Stimulated activated naive CD4-positive, alpha-beta T cell (primary cell): ENCODE measurements at regions not wholly inside any gene's neighbourhood (a gene's known extent, or its start where the extent isn't known, plus 50 kb on each side); places are given as distances from the start of the nearest gene placed in this dataset.
"Not testable (repeated sequence)": the region's sequence is repeated elsewhere in the genome, so short reads cannot be mapped to it uniquely, and the experiment has no call there.

Source experiments
- DNase-seq, 6 experiments: peaks; one replicate each; lab custom pipeline; 2025; lab: John Stamatoyannopoulos, UW

DNA sequence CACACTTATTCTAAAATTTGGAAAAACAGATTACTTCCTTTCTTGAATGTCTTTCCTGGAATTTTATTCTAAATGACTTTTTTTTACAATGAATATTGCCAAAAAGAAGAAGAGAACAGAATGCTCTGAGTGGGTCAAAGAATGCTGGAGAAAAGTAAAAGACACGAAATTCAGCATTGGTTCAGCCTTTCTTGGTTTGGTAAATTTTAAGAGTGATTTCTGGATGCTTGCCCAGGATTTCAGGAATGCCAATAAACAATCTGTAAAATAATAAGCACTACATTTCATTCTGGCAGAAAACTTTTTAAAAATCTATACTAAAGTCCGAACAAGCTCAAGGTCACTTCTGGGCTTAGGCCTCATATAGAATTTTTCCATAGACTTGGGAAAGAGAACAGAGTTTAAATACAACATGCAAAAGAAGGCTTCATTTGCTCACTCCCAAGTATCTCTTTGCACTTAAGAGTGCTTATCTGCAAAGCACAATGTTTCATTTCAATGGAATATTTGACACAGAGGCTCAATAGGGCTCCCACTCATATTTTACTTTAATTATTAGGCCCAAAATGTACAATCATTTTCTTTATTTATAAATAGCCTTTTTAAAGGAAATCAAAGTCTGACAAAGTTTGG lies 359.5 kb upstream of the ANKRD30A start:
- no peak for DNase-seq

DNA sequence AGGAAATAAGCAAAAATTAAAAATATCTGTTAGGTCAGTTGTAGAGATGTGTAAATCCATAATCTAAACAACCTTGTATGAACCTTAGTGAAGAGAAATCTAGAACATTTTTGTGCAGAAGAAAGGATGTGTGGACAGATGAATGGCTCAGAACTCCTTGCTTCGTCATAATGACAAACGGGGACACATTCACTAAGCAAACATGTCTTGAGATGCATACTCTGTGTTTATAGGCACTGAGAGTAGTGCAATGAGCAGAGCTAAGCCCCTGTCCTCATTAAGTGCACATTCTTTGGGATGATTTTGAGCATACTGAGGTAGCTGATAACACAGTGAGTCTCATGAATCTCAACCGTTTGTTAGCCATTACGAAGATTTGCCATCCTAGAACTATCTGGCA lies 360.6 kb upstream of the ANKRD30A start:
- no peak for DNase-seq

DNA sequence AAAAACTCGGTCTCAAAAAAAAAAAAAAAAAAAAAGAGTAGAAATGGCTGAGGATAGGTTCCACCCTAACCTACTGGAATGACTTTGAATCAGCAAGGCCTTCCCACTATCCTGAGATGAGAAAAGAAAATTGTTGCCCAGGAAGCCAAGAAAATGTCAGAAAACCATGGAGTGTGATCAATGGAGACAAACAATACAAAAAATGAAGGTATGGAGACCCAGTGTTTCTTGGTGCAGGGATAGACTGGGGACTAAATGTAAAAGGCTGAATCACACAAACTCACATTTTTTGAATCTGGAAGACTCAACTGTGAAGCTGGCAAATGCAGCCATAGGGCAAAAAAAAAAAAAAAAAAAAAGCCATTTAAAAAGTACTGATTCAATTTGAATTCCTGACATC lies 364.3 kb upstream of the ANKRD30A start:
- DNase-seq: no peak

DNA sequence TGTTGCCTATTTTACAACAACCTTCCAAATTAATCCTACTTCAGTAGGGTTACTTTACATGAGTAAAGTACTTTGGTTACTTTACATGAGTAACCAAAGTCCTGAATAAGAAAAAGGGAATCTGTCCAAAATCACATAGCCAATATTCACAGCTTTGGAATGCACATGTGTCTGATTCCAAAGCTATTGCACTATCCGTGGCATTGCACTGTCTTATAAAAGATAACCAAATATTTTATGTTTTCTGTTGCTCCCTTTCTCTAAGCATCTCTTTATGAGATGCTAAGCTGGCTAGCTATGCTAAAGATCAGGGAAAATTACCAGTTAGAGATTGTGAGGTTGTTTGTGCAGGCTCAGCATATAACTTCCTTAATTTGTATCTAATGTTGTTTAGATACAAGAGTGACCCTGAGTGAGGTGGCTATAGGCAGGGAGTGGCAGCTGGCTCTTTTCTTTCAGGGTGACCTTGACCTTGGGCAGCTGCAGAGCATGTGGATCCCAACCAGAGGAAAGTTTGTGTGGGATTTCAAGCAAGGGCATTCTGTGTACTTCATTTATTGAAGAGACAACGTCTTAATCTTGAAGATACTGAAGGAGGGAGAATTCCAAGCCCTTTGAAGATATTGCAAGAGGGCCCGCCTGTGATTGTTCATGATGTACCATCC lies 366.1 kb upstream of the ANKRD30A start:
- no peak for DNase-seq

DNA sequence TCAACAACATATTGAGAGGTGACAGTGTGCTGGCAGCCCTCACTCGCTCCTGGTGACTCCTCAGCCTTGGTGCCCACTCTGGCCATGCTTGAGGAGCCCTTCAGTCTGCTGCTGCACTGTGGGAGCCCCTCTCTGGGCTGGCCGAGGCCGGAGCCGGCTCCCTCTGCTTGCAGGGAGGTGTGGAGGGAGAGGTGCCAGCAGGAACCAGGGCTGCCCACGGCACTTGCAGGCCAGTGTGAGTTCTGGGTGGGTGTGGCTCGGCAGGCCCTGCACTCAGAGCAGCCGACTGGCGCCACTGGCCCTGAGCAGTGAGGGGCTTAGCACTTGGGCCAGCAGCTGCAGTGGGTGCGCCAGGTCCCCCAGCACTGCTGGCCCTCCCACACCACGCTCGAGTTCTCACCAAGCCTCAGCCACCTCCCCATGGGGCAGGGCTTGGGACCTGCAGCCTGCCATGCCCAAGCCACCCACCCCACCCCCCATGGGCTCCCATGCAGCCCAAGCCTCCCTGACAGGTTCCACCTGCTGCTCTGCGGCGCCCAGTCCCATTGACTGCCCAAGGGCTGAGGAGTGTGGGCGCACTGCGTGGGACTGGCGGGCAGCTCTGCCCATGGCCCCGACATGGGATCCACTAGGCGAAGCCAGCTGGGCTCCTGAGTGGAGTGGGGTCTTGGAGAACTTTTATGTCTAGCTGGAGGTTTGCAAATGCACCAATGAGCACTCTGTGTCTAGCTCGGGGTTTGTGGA lies 377.1 kb upstream of the ANKRD30A start:
- no peak for DNase-seq

DNA sequence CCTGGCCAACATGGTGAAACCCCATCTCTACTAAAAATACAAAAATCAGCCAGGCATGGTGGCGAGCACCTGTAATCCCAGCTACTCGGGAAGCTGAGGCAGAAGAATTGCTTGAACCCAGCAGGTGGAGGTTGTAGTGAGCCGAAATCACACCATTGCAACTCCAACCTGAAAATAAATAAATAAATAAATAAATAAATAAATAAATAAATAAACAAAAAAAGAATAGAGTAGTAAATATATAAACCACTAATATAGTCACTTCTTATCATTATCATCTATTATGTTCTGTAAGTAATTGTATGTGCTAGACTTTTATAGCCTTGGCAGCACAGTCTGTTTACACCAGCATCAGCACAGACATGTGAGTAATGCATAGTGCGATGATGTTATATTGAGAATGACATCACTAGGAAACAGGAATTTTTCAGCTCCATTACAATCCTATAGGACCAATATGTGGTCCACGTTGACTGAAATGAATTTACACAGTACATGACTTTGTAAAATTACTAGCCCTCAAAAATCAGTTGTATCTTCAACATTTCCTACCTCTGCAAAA lies 385.4 kb upstream of the ANKRD30A start:
- DNase-seq: no peak

DNA sequence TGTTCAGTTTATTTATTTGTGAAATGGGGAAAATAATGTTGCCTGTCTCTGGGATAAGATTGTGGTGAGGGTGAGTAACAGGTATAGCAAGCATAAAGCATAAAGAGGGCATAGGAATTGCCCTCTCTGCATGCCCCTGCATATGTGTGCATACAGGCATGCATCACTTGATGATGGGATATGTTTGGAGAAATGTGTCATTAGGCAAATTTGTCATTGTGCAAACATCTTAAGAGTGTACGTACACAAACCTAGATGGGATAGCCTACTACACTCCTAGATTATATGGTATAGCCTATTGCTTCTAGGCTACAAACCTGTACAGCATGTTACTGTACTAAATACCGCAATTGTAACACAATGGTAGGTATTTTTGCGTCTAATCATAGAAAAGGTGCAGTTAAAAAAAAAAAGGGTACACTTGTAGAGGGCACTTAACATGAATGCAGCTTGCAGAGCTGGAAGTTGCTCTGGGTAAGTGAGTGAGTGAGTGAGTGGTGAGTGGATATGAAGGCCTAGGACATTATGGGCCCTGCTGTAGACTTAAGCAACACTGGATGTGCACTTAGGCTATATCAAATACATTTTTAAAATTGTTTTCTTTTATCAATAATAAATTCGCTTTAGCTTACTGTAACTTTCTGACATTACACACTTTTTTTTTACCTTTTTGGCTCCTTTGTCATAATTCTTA lies 386.5 kb upstream of the ANKRD30A start:
- no peak for DNase-seq

DNA sequence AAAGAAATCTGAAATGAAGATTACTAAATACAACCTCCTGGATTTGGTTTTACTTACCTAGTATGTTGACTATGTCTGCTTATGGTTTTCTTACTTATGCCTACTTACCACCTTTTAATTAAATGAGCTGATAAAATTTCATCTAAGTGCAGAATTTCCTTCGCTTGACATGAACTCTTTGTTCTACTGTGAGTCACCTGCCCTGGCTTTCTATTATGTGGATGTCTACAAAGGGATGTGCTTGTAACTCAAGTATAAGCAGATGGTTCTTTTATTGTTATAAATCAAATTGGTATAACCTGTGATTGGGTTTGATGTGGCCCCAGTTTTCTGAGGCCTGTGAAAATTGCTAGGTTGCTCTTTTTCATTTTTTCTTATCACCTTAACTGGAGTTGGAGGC lies 389.1 kb upstream of the ANKRD30A start:
- no peak for DNase-seq

DNA sequence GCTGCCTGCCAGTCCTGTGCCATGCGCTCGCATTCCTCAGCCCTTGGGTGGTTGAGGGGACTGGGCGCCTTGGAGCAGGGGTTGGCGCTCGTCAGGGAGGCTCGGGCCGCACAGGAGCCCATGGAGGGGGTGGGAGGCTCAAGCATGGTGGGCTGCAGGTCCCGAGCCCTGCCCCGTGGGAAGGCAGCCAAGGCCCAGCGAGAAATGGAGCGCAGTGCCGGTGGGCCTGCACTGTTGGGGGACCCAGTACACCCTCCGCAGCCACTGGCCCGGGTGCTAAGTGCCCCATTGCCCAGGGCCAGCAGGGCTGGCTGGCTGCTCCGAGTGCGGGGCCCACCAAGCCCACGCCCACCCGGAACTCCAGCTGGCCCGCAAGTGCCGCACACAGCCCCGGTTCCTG lies 390.8 kb upstream of the ANKRD30A start:
- DNase-seq: not testable (repeated sequence)

DNA sequence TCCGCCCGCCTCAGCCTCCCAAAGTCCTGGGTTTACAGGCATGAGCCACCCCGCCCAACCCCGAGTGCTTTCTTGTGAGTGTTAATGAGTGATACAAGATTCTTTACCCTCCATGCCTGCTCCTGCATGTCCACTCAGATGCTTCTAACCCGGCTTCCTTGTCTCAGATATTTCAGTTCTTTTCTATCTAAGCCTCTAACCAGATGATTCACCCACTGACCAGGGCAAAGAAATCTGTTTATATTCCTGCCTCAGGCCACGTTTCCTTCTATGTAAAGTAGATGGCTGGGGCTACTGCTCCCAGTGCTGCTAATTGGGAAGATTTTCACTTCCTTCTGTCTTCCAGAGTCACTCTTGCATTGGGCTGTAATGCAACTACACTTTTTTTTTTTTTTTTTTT lies 395.1 kb upstream of the ANKRD30A start:
- no peak for DNase-seq

DNA sequence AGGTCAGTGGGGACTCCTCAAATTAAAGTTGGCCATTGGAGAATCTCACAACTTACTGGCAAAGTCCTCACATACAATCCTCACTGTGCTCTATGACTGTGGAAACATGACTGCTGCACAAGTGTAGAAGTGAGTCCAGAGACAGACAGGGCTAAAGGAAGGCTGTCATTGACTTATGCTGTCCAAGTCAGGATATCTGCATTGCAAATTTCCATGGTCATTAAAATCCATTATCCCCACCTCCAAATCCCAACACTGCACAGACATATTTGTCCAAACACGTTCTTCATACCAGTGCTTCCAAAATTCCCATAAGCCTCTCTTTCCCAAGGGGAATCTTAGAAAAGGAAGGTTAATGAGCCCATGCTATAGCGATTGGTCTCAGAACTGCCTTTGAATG lies 396.8 kb upstream of the ANKRD30A start:
- DNase-seq: no peak

DNA sequence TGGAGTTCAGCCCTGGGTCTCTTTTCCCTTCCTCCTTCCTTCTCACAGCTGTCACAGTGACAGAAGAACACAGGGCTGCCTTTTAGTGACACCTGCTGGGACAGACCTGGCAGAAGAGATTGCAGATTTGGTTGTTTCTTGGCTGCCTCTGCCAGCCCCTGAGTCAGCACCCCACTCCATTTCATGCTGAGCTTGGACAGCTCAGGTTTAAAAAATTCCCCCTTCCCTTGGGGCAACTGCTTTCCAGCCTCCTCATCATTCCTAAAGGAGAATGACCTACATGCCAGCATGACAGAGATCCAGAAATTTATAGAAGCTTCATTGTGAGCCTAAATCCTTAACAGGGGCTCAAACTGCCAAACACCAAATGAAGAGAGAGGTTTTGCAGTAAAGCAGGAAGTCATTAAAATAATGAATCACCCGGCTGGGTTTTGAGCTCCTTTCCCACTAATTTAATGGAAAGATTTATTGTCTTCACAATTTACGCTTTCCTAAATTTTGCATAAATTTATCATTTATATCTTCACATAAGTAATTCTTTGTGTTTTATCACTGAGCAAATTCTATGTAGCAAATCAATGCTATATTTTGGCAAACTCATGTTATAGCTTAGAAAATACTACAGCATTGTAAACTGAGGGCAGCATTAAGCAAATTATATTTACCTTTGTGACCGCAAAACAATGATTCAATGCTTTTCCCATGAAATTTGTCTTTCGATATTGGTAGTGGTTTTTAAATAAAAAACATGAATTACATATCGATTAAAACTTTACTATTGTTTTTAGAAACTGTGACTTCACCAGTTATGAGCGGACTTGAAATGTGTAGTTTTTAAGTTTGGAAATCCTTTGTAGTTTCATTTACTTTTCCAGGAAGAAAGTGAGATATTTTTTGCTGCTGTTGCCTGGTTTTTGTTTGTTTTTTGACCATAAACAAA lies 399.5 kb upstream of the ANKRD30A start:
- DNase-seq: no peak

DNA sequence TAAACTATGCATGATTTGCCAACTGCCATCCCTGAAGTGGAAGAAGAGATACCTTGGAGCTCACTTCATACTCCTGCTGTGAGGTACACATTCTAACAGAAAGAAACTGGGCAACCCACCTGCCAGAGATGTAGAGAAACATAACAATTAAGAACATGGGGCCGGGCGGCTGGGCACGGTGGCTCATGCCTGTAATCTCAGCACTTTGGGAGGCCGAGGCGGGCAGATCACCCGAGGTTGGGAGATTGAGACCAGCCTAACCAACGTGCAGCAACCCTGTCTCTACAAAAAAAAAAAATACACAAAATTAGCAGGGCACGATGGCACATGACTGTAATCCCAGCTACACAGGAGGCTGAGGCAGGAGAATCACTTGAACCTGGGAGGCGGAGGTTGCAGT lies 402.6 kb upstream of the ANKRD30A start:
- no peak for DNase-seq

DNA sequence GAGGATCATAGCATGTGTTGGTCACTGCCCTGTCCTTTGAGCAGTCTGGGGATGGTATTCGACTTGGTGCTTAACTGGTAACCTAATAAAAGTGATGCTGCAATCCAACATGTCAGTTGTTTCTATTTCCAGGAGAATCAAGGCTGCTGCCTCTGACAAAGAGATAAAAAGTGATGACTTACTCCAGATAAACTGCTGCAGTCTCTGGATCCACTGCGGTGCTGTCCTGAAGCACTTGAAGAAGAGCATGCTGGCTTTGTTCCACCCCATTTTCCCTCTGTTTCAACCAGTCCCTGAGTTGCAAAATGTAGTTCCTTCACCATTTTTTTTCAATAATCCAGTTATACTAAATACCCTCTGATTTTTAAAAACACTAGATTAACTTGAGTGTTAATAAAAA lies 403.5 kb upstream of the ANKRD30A start:
- no peak for DNase-seq

DNA sequence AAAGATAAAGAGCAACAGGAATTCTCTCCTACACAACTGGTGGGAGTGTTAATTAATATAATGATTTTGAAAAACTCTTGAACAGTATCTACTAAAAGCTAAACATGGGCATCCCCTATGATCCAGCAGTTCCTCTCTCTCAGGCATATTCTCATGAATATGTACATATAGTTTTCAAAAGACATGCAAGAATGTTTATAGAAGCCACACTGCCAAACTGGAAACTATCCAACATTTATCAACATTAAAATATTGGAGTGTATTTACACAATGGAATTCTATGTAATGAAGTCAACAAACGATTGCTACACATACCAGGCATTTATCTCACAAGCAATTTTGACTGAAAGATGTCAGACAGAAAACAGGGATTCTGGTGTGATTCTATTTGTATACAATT lies 404.5 kb upstream of the ANKRD30A start:
- no peak for DNase-seq

DNA sequence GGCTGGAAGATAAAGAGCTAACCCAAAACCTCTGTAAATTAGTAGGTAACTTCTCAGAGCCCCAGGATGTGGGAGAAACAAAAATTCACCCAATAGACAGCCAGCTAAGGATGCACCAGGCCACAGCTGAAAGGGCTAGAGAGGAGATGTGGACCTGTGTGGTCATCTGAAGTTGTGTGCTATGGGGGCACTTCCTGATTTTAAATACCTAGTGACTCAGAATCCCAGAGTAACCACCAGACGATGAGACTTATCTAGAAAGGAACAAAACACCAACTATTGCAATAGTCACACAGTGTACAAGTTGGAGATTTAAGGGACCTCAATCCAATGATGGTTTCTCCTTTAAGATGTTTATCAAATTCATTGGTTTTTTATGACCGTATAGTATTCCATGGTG lies 408.3 kb upstream of the ANKRD30A start:
- no peak for DNase-seq

DNA sequence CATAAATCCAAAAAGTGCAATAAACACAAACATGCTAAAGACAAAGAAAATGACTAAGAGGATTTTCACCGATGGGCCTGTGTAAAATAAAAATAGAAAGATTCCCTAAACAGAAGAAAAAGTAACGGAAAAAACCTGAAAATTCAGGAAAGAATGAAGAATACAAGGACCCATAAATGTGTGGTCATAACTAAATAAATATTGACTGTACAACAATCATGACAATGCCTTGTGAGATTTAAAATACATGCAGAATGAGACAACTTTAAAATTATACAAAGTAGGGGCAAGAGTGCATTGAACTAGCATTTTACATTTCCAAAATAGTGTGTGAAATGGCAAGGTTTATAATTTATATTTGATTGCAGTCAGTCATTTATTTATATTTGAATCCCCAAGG lies 409.1 kb upstream of the ANKRD30A start:
- no peak for DNase-seq

DNA sequence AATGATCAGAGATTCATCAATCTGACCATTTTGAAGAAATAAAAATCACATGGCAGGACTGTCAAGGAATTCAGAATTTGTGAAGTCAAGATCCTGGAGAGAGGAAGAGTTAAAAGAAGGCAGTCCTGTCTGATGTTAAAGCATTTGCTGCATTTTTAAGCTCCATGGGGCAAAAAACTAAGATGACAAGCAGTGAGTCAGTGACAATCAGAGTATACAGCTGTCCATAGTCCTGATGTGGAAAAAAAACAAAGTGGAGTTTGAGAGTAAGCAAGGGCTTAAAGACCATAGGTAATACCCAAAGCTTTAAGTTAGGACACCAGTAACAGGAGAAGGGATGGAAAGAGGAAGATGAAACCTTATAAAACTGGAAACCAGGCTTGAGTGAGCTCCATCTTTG lies 412.7 kb upstream of the ANKRD30A start:
- DNase-seq: no peak

DNA sequence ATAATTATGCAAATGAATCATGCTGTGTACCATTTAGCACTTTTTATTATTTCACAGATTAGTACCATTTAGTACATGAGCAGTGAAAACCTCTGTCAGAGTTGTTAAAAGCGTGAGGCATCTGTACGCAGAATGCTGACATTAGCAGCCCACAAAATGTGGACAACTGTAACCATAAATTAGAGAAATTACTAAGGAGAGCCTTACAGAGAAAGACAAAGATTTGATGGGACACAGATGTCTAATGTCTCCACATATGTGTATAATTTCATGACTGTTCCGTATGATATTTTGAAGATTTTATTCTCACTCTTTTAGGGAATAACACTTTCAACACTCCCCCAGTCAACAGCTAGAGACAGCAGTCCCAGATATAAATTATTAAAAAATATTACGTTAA lies 414.0 kb upstream of the ANKRD30A start:
- DNase-seq: no peak

DNA sequence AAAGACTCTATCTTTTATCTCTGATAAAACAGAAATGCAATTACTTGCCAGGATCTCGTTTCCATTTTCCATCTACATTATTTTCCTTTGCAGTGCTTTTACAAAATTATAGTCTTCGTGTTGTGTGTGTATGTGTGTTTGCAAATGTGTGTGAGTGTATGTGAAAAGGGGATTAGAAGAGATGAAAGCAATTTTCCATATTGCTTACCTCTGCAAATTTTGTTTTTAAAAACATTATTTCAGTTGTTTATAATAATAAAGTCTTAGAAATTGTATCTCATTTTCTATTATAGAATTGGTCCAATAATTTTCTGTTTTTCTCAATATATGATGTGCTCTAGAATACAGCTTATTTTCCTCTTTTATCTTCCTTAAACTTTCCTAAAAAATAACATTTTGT lies 421.3 kb upstream of the ANKRD30A start:
- DNase-seq: no peak

DNA sequence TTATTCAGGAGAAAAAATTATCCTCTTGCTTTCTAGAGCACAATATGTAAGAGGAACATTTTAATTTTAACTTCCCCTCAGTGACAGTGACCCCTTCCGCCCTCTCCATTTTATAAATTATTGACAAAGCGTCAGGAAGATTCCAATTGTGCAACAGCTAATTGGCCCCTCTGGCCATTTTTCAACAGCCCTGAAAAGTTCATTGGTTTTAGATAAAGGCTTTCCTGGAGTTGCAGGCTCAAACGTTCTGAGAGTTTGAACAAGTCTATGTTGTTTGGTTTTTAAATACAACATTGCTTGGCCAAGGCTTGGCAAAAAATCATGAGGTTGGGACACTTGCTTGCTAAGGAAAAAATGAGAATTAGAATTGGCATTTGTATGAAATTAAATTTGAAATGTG lies 422.2 kb upstream of the ANKRD30A start:
- DNase-seq: no peak
